SK-N-SH (cell line): ENCODE measurements at regions not wholly inside any gene's neighbourhood (a gene's known extent, or its start where the extent isn't known, plus 50 kb on each side); places are given as distances from the start of the nearest gene placed in this dataset.

Experiments used
- CTCF ChIA-PET: fragments of 300-600, 350-600 bp; formaldehyde crosslinking; extraction: SDS; loops from one replicate; lab custom pipeline; 2021; lab: Yijun Ruan, JAX
- POLR2A ChIA-PET: fragments of 350-600 bp; sonication (Branson Sonifier 250); formaldehyde crosslinking; extraction: SDS; loops from one replicate; lab custom pipeline; 2020; ENCODE audit warnings: antibody characterized with exemption, inconsistent platforms; lab: Yijun Ruan, JAX
- DNase-seq: peaks from one replicate; pipeline ENCODE4 v3.0.0; 2012
- H2AFZ ChIP-seq: fragments of 200-600 bp; sonication (generic); 2 replicates; pipeline ENCODE4 v1.8.1; 2016; ENCODE audit warnings: antibody characterized with exemption, mild to moderate bottlenecking, low read depth
- H3F3A ChIP-seq: fragments of 200-600 bp; sonication (generic); replicated peaks from 2 replicates; pipeline ENCODE3; 2016; ENCODE audit warnings: antibody characterized with exemption, mild to moderate bottlenecking; ENCODE audit not compliant: insufficient read depth
- H3K27ac ChIP-seq, 2 experiments: fragments of 200-500 bp in 1 of 2; fragments of 200-600 bp in 1 of 2; sonication (Bioruptor generic) in 1 of 2; sonication (generic), shearing (Covaris generic) in 1 of 2; 2 replicates each; pipeline versions ENCODE4 v1.5.1 to v1.6.1; 2014 to 2016; ENCODE audit warnings: low read depth in 2 of 2, inconsistent platforms in 1 of 2, low read length in 1 of 2, mild to moderate bottlenecking in 1 of 2, mixed read lengths in 1 of 2
- H3K27me3 ChIP-seq: fragments of 200-600 bp; sonication (generic), shearing (Covaris generic); 2 replicates; pipeline ENCODE4 v1.6.1; 2016; ENCODE audit warnings: mixed run types; ENCODE audit not compliant: insufficient read depth
- H3K36me3 ChIP-seq, 2 experiments: fragments of 200-500 bp in 1 of 2; fragments of 200-600 bp in 1 of 2; sonication (Bioruptor generic) in 1 of 2; sonication (generic) in 1 of 2; replicated peaks in 1 of 2; 2 replicates each; pipeline versions ENCODE3 to v1.5.1; 2014 to 2016; ENCODE audit warnings: low read length in 1 of 2, mild to moderate bottlenecking in 1 of 2; ENCODE audit not compliant: insufficient read depth in 2 of 2, control insufficient read depth in 1 of 2
- H3K4me1 ChIP-seq, 2 experiments: fragments of 200-500 bp in 1 of 2; fragments of 200-600 bp in 1 of 2; sonication (Bioruptor generic) in 1 of 2; sonication (generic), shearing (Covaris generic) in 1 of 2; 2 replicates each; pipeline versions ENCODE4 v1.5.1 to v1.6.1; 2014 to 2016; ENCODE audit warnings: low read depth in 1 of 2, low read length in 1 of 2, mixed run types in 1 of 2; ENCODE audit not compliant: insufficient read depth in 2 of 2, control insufficient read depth in 1 of 2
- H3K4me2 ChIP-seq: fragments of 200-600 bp; sonication (generic), shearing (Covaris generic); 2 replicates; pipeline ENCODE4 v1.6.1; 2017; ENCODE audit warnings: mixed run types
- H3K4me3 ChIP-seq, 2 experiments: fragments of 200-500 bp in 1 of 2; fragments of 200-600 bp in 1 of 2; sonication (Bioruptor generic) in 1 of 2; sonication (generic), shearing (Covaris generic) in 1 of 2; 2 replicates each; pipeline versions ENCODE4 v1.5.1 to v1.8.1; 2014 to 2016; ENCODE audit warnings: low read depth in 2 of 2, inconsistent platforms in 1 of 2, low read length in 1 of 2, mild to moderate bottlenecking in 1 of 2, mixed read lengths in 1 of 2, moderate library complexity in 1 of 2
- H3K79me2 ChIP-seq: fragments of 200-600 bp; sonication (generic); 2 replicates; pipeline ENCODE4 v1.8.1; 2017; ENCODE audit warnings: mild to moderate bottlenecking; ENCODE audit not compliant: insufficient read depth
- H3K9ac ChIP-seq: fragments of 200-600 bp; sonication (generic); 2 replicates; pipeline ENCODE4 v1.6.1; 2017; ENCODE audit warnings: mixed run types
- H3K9me2 ChIP-seq: fragments of 200-600 bp; sonication (generic); 2 replicates; pipeline ENCODE4 v1.6.1; 2017; ENCODE audit warnings: mixed run types
- H3K9me3 ChIP-seq: fragments of 200-600 bp; sonication (generic); 2 replicates; pipeline ENCODE4 v1.6.1; 2017; ENCODE audit warnings: mixed run types, mild to moderate bottlenecking, moderate library complexity
- H4K20me1 ChIP-seq: fragments of 200-600 bp; sonication (generic); 2 replicates; pipeline ENCODE4 v1.6.1; 2017; ENCODE audit warnings: mild to moderate bottlenecking, mixed run types; ENCODE audit not compliant: insufficient read depth
- ELF1 ChIP-seq: IDR thresholded peaks from 2 replicates; pipeline ENCODE4 v1.4.0; 2012
- EP300 ChIP-seq, 2 experiments: IDR thresholded peaks; 2 replicates each; pipeline versions ENCODE4 v1.4.0 to v1.6.1; 2012; ENCODE audit warnings: borderline replicate concordance in 1 of 2, low read depth in 1 of 2, low read length in 1 of 2
- FOSL2 ChIP-seq: IDR thresholded peaks from 2 replicates; pipeline ENCODE4 v1.4.0; 2012; ENCODE audit warnings: low read depth, mild to moderate bottlenecking, moderate library complexity, borderline replicate concordance
- FOXM1 ChIP-seq: IDR thresholded peaks from 2 replicates; pipeline ENCODE4 v1.4.0; 2012; ENCODE audit warnings: low read depth, mild to moderate bottlenecking
- GATA2 ChIP-seq: sonication (generic); formaldehyde crosslinking; IDR thresholded peaks from 2 replicates; pipeline ENCODE4 v1.5.0; 2020; ENCODE audit warnings: mild to moderate bottlenecking, missing genetic modification reagents
- IRF3 ChIP-seq: fragments of 150-350 bp; IDR thresholded peaks from 2 replicates; pipeline ENCODE4 v1.6.1; 2016; ENCODE audit warnings: mild to moderate bottlenecking, low read depth, low read length
- JUND ChIP-seq: IDR thresholded peaks from 2 replicates; pipeline ENCODE4 v1.4.0; 2012
- MXI1 ChIP-seq: IDR thresholded peaks from 2 replicates; pipeline ENCODE4 v1.6.1; 2012; ENCODE audit warnings: mild to moderate bottlenecking, low read depth, low read length, improper control_type of control experiment
- NFIC ChIP-seq: IDR thresholded peaks from 2 replicates; pipeline ENCODE4 v1.4.0; 2012; ENCODE audit warnings: borderline replicate concordance
- PBX3 ChIP-seq: IDR thresholded peaks from 2 replicates; pipeline ENCODE4; 2012
- POLR2AphosphoS5 ChIP-seq: IDR thresholded peaks from 2 replicates; pipeline ENCODE4 v1.6.1; 2012; ENCODE audit warnings: low read depth, low read length
- RAD21 ChIP-seq: IDR thresholded peaks from 2 replicates; pipeline ENCODE4 v1.6.1; 2012; ENCODE audit warnings: mild to moderate bottlenecking, low read length
- RCOR1 ChIP-seq: fragments of 150-350 bp; IDR thresholded peaks from 2 replicates; pipeline ENCODE4 v1.6.1; 2017; ENCODE audit warnings: antibody characterized with exemption, low read length
- REST ChIP-seq: IDR thresholded peaks from 2 replicates; pipeline ENCODE4 v1.6.1; 2012; ENCODE audit warnings: mild to moderate bottlenecking, low read depth, low read length, moderate library complexity
- TCF12 ChIP-seq: IDR thresholded peaks from 2 replicates; pipeline ENCODE4 v1.4.0; 2012
- TEAD4 ChIP-seq: IDR thresholded peaks from 2 replicates; pipeline ENCODE4 v1.4.0; 2012; ENCODE audit warnings: mild to moderate bottlenecking, borderline replicate concordance; ENCODE audit not compliant: insufficient read depth
- USF1 ChIP-seq: IDR thresholded peaks from 2 replicates; pipeline ENCODE4 v1.4.0; 2012; ENCODE audit warnings: low read depth, borderline replicate concordance
- WGBS: methylation state at CpG from one replicate; pipeline ENCODE4 v1.1.6; 2017; ENCODE audit warnings: low lambda C conversion rate; 5-methylcytosine and 5-hydroxymethylcytosine counted together

- Histone ChIP-seq H4K20me1 (no peaks in the 10 kb centered on the region), H2AFZ (no peak overlapping the region), H3K9me3 (no peaks in the 10 kb centered on the region), H3K27ac (no peak overlapping the region), H3K36me3 (no peaks in the 10 kb centered on the region), H3F3A (no peaks in the 10 kb centered on the region), H3K4me2 (no peak overlapping the region), H3K9me2 (no peaks in the 10 kb centered on the region), H3K4me1 (no peaks in the 10 kb centered on the region), H3K9ac (no peak overlapping the region), H3K4me3 (no peak overlapping the region), H3K27me3 (no peaks in the 10 kb centered on the region), H3K79me2 (no peaks in the 10 kb centered on the region)
- ChIA-PET POLR2A (no interaction called here), CTCF (interaction anchor here (1.1 kb wide), 1 partner anchor 455 kb away, joined by 3 read pairs; no protein-coding TSS in a partner anchor)
- TF ChIP-seq USF1 (no peak), POLR2AphosphoS5 (no peak), NFIC (no peak), TEAD4 (no peak), IRF3 (no peak), FOSL2 (no peak), MXI1 (no peak), PBX3 (no peak), RCOR1 (no peak), EP300 (IDR thresholded peaks at IDR 0.05; ENCODE audit: borderline replicate concordance in 1 of 2, low read depth in 1 of 2, low read length in 1 of 2) (no peak), RAD21 (no peak), GATA2 (CRISPR knock-in tag) (no peak), JUND (no peak), TCF12 (no peak), FOXM1 (no peak), REST (no peak), ELF1 (no peak)
- WGBS: 71% methylated on average over 8 of the region's 8 CpGs
- no peak for DNase-seq
Measured at GRCh38 chr2:173761603-173762119, 203.5 kb downstream of the SP3 start.
